Nephron progenitor cell (in vitro differentiated cells): ENCODE measurements at regions not wholly inside any gene's neighbourhood (a gene's known extent, or its start where the extent isn't known, plus 50 kb on each side); places are given as distances from the start of the nearest gene placed in this dataset.

ENCODE experiments used
- DNase-seq: peaks from one replicate; pipeline ENCODE4 v3.0.0; 2021
- H3K27ac Mint-ChIP-seq: 2 replicates; pipeline ENCODE4 v1.8.0; 2021; ENCODE audit warnings: mild to moderate bottlenecking, moderate library complexity, mixed read lengths
- H3K27me3 Mint-ChIP-seq: 2 replicates; pipeline ENCODE4 v1.8.0; 2021; ENCODE audit warnings: mild to moderate bottlenecking, low read depth, mixed read lengths; ENCODE audit not compliant: poor library complexity
- H3K36me3 Mint-ChIP-seq: 2 replicates; pipeline ENCODE4 v1.8.0; 2021; ENCODE audit warnings: low read depth, mixed read lengths
- H3K4me1 Mint-ChIP-seq: 2 replicates; pipeline ENCODE4 v1.8.0; 2021; ENCODE audit warnings: mixed read lengths
- H3K4me3 Mint-ChIP-seq: 2 replicates; pipeline ENCODE4 v1.8.0; 2021; ENCODE audit warnings: mild to moderate bottlenecking, moderate library complexity, mixed read lengths
- H3K9me3 Mint-ChIP-seq: 2 replicates; pipeline ENCODE4 v1.8.0; 2021; ENCODE audit warnings: mild to moderate bottlenecking, moderate library complexity, mixed read lengths
- CTCF ChIP-seq: fragments of 200-600 bp; sonication (generic); IDR thresholded peaks from 2 replicates; pipeline ENCODE4 v1.5.0; 2021; ENCODE audit warnings: antibody characterized with exemption

GRCh38 chr1:115457289-115457688, 119.2 kb upstream of the NGF start:
- H3K27me3 Mint-ChIP-seq = peaks cover 6% of the 10 kb centered on the region

GRCh38 chr1:115456441-115456961, 118.5 kb upstream of the NGF start:
- DNase-seq = no peak
- peaks cover 6% of the 10 kb centered on the region for H3K27me3 Mint-ChIP-seq
- H3K4me1 Mint-ChIP-seq = peaks cover 30% of the 10 kb centered on the region
- no peaks in the 10 kb centered on the region for H3K36me3 Mint-ChIP-seq
- H3K9me3 Mint-ChIP-seq = no peaks in the 10 kb centered on the region
- no peak overlapping the region for H3K27ac Mint-ChIP-seq
- TF ChIP-seq CTCF = no peak
- H3K4me3 Mint-ChIP-seq = no peak overlapping the region

More at GRCh38 chr1:115457289-115457688, 119.2 kb upstream of the NGF start:
- TF ChIP-seq CTCF = no peak
- Mint-ChIP-seq H3K36me3 (no peaks in the 10 kb centered on the region), H3K9me3 (no peaks in the 10 kb centered on the region), H3K4me1 (peaks cover 30% of the 10 kb centered on the region), H3K27ac (no peak overlapping the region), H3K4me3 (no peak overlapping the region)
- DNase-seq = no peak

GRCh38 chr1:115454837-115455511, 116.9 kb upstream of the NGF start:
- Mint-ChIP-seq H3K4me1 (peaks cover 30% of the 10 kb centered on the region), H3K27ac (no peak overlapping the region), H3K36me3 (no peaks in the 10 kb centered on the region), H3K9me3 (no peaks in the 10 kb centered on the region), H3K4me3 (no peak overlapping the region), H3K27me3 (peaks cover 2% of the 10 kb centered on the region)
- no peak for DNase-seq
- no peak for TF ChIP-seq CTCF

- H3K27me3 Mint-ChIP-seq = peaks cover 8% of the 10 kb centered on the region
- DNase-seq = no peak
- H3K27ac Mint-ChIP-seq = no peak overlapping the region
- peaks cover 23% of the 10 kb centered on the region for H3K4me1 Mint-ChIP-seq
- no peak for TF ChIP-seq CTCF
- H3K36me3 Mint-ChIP-seq = no peaks in the 10 kb centered on the region
- H3K9me3 Mint-ChIP-seq = no peaks in the 10 kb centered on the region
- no peak overlapping the region for H3K4me3 Mint-ChIP-seq
These were observed 115.6 kb upstream of the NGF start for GRCh38 chr1:115453666-115454065.

- peaks cover 8% of the 10 kb centered on the region for H3K27me3 Mint-ChIP-seq
- no peak for TF ChIP-seq CTCF
- H3K4me1 Mint-ChIP-seq = peaks cover 19% of the 10 kb centered on the region
- H3K4me3 Mint-ChIP-seq = no peak overlapping the region
- H3K9me3 Mint-ChIP-seq = no peaks in the 10 kb centered on the region
- H3K27ac Mint-ChIP-seq = no peak overlapping the region
- H3K36me3 Mint-ChIP-seq = no peaks in the 10 kb centered on the region
- DNase-seq = no peak
These were observed 114.7 kb upstream of the NGF start for GRCh38 chr1:115452600-115453329.
